Neural cell (in vitro differentiated cells): ENCODE measurements at regions not wholly inside any gene's neighbourhood (a gene's known extent, or its start where the extent isn't known, plus 50 kb on each side); places are given as distances from the start of the nearest gene placed in this dataset.
"Not testable (repeated sequence)": the region's sequence is repeated elsewhere in the genome, so short reads cannot be mapped to it uniquely, and the experiment has no call there.

Source experiments
- H2AFZ ChIP-seq: fragments of 200-600, 300-800 bp; sonication (generic), shearing (Covaris generic); 2 replicates; pipeline ENCODE4 v1.6.0; 2014; ENCODE audit warnings: low read depth, mild to moderate bottlenecking, antibody characterized with exemption, low read length, moderate library complexity
- H3F3A ChIP-seq: fragments of 200-600 bp; shearing (Covaris generic); 2 replicates; pipeline ENCODE4 v1.6.1; 2016; ENCODE audit warnings: mild to moderate bottlenecking, moderate library complexity, mixed read lengths, antibody characterized with exemption, low read length; ENCODE audit not compliant: insufficient read depth, poor library complexity, severe bottlenecking
- H3K27ac ChIP-seq: fragments of 200-600, 300-800 bp; sonication (generic), shearing (Covaris generic); 2 replicates; pipeline ENCODE4 v1.5.1; 2014; ENCODE audit warnings: mild to moderate bottlenecking, low read length, moderate library complexity
- H3K27me3 ChIP-seq: fragments of 300-800, 200-600 bp; sonication (generic), shearing (Covaris generic); 2 replicates; pipeline ENCODE4 v1.6.0; 2014; ENCODE audit warnings: mild to moderate bottlenecking, low read depth, low read length, moderate library complexity; ENCODE audit not compliant: insufficient read depth
- H3K36me3 ChIP-seq: fragments of 300-800, 200-600 bp; sonication (generic), shearing (Covaris generic); 2 replicates; pipeline ENCODE4 v1.5.1; 2014; ENCODE audit warnings: mild to moderate bottlenecking, antibody characterized with exemption, low read length, moderate library complexity; ENCODE audit not compliant: insufficient read depth
- H3K4me2 ChIP-seq: fragments of 300-800, 200-600 bp; sonication (generic), shearing (Covaris generic); 2 replicates; pipeline ENCODE4 v1.6.0; 2014; ENCODE audit warnings: mild to moderate bottlenecking, low read length
- H3K4me3 ChIP-seq: fragments of 300-800, 200-600 bp; sonication (generic), shearing (Covaris generic); 2 replicates; pipeline ENCODE4 v1.5.1; 2014; ENCODE audit warnings: mild to moderate bottlenecking, low read length, moderate library complexity
- H3K79me2 ChIP-seq: fragments of 200-600 bp; shearing (Covaris generic); replicated peaks from 2 replicates; pipeline ENCODE4 v1.6.0; 2014; ENCODE audit warnings: mild to moderate bottlenecking, low read length, moderate library complexity; ENCODE audit not compliant: insufficient read depth
- H3K9ac ChIP-seq: fragments of 300-800, 200-600 bp; sonication (generic), shearing (Covaris generic); 2 replicates; pipeline ENCODE4 v1.6.1; 2016; ENCODE audit warnings: mild to moderate bottlenecking, low read length, mixed read lengths
- H3K9me2 ChIP-seq: fragments of 200-600 bp; shearing (Covaris generic); 2 replicates; pipeline ENCODE4 v1.6.1; 2016; ENCODE audit warnings: mild to moderate bottlenecking, low read length, mixed read lengths; ENCODE audit not compliant: insufficient read depth
- H3K9me3 ChIP-seq: fragments of 200-600, 300-800 bp; sonication (generic), shearing (Covaris generic); 2 replicates; pipeline ENCODE4 v1.6.1; 2016; ENCODE audit warnings: mild to moderate bottlenecking, mixed run types, low read length, moderate library complexity, mixed read lengths
- H4K20me1 ChIP-seq: fragments of 200-600 bp; shearing (Covaris generic); 2 replicates; pipeline ENCODE4 v1.6.1; 2016; ENCODE audit warnings: mild to moderate bottlenecking, mixed run types; ENCODE audit not compliant: insufficient read depth
- CTCF ChIP-seq: fragments of 450-650 bp; IDR thresholded peaks from 2 replicates; pipeline ENCODE4 v1.5.1; 2014; ENCODE audit warnings: antibody characterized with exemption, mild to moderate bottlenecking, moderate library complexity; ENCODE audit not compliant: poor library complexity, severe bottlenecking

GRCh38 chr2:111470924-111471323 lies 350.2 kb downstream of the BCL2L11 start:
- not testable (repeated sequence) for H3K9me3 ChIP-seq, H3K4me2 ChIP-seq, H3K79me2 ChIP-seq, H3F3A ChIP-seq, H3K27me3 ChIP-seq, H3K36me3 ChIP-seq, H3K4me3 ChIP-seq, H3K9me2 ChIP-seq, H4K20me1 ChIP-seq, H3K27ac ChIP-seq, H3K9ac ChIP-seq, H2AFZ ChIP-seq

DNA sequence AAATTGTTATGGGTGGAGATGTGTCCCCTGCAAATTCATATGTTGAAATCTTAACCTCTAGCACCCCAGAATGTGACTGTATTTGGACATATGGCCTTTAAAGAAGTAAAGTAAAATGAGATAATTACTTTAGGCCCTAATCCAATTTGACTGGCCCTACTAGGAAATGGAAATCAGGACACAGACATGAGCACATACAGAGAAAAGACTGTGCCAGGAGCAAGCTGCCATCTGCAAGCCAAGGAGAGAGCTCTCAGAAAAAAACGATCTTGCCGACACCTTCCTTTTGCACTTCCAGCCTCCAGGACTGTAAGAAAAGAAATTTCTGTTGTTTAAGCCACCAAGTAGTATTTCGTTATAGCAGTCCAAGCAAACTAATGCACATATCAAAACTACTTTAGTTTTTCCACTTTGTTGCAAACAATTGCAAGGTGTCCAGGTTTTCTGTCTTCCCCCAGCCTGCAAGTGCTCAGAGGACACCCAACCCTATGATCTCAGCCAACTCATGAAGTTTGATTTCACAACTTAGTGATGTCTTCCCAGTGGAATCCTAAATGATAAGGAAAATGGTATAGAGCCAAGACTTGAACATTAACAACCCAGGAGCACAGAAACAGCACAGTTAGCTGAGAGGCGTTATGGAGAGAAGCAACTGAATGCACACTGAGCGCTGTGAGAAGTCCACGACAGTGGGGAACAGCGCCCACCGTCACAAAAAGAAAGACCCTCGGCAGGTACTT lies 351.2 kb downstream of the BCL2L11 start:
- H3K9me2 ChIP-seq, H3K79me2 ChIP-seq, H2AFZ ChIP-seq, H4K20me1 ChIP-seq, H3F3A ChIP-seq, H3K9ac ChIP-seq, H3K9me3 ChIP-seq, H3K36me3 ChIP-seq, H3K27me3 ChIP-seq, H3K27ac ChIP-seq, H3K4me2 ChIP-seq, H3K4me3 ChIP-seq: not testable (repeated sequence)

DNA sequence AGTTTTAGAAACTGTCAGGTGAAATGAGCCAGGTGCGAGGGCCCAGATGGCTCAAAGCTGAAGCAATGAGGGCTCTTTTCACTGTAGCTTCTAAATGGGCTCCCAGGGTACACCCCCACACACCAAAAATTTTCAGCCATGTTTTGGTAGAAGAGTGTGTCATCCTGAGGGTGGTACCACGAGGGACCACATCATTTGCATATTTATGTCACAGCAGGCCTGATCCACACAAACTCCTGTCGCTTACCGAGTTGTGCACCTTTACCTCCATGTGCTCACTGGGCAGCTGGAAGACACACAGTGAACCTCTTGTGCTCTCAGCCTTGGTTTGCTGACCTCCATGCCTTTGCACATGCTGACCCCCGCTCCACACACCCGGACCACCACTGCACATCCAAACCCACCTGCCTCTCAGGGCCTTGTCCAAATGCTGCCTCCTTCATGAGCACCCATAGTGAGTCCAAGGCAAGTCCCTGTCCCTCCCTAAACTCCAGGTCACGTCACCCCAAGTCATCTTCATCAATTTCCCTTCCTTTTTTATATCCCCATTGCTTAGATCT lies 352.2 kb downstream of the BCL2L11 start:
- not testable (repeated sequence) for H3K79me2 ChIP-seq

GRCh38 chr2:111473522-111473921 lies 352.8 kb downstream of the BCL2L11 start:
- not testable (repeated sequence) for H3K36me3 ChIP-seq, H3K4me2 ChIP-seq, H3K9me2 ChIP-seq, H3K9ac ChIP-seq, H3K27me3 ChIP-seq, H4K20me1 ChIP-seq, H3F3A ChIP-seq, H3K4me3 ChIP-seq, H3K79me2 ChIP-seq, H3K27ac ChIP-seq, H2AFZ ChIP-seq, H3K9me3 ChIP-seq
- TF ChIP-seq CTCF, result peak; percentile 38

More for the DNA sequence above, 352.2 kb downstream of the BCL2L11 start:
- not testable (repeated sequence) for H3K4me3 ChIP-seq, H3K27me3 ChIP-seq, H2AFZ ChIP-seq, H3K4me2 ChIP-seq, H3K9me2 ChIP-seq, H3F3A ChIP-seq, H4K20me1 ChIP-seq, H3K9ac ChIP-seq, H3K27ac ChIP-seq, H3K9me3 ChIP-seq, H3K36me3 ChIP-seq

DNA sequence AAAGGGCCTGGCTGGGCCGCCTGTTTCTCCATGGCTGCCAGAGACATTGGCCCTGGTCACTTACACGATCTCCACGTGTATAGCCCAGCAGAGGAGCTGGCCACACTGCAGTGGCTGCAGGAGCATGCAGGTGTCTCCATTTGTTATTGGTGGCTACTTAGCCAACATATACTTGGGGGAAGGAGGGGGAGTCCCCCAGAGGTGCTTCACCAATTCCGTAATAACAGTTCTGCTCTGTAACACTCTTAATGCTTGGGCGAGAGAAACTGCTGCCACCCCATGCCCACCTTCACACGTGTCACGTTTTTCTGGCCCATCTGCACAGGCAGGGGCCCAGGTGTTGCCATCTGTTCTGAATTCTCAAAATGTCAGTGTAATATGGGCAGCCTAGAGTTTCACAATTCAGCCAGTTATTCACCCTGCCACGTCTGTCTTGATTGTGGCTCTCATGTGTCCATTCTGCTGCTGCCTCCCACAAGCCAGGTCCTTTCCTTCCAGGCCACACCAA lies 353.5 kb downstream of the BCL2L11 start:
- H3K4me2 ChIP-seq, H3K36me3 ChIP-seq, H3K9ac ChIP-seq, H3K9me2 ChIP-seq, H3F3A ChIP-seq, H3K27me3 ChIP-seq, H2AFZ ChIP-seq, H3K4me3 ChIP-seq, H3K79me2 ChIP-seq, H4K20me1 ChIP-seq, H3K9me3 ChIP-seq, H3K27ac ChIP-seq: not testable (repeated sequence)

GRCh38 chr2:111478335-111478734 lies 357.6 kb downstream of the BCL2L11 start:
- H3K9me3 ChIP-seq, H3K27me3 ChIP-seq, H3K36me3 ChIP-seq, H3K4me2 ChIP-seq, H3K27ac ChIP-seq, H3F3A ChIP-seq, H3K9me2 ChIP-seq, H3K9ac ChIP-seq, H3K4me3 ChIP-seq, H4K20me1 ChIP-seq, H2AFZ ChIP-seq, H3K79me2 ChIP-seq: not testable (repeated sequence)

DNA sequence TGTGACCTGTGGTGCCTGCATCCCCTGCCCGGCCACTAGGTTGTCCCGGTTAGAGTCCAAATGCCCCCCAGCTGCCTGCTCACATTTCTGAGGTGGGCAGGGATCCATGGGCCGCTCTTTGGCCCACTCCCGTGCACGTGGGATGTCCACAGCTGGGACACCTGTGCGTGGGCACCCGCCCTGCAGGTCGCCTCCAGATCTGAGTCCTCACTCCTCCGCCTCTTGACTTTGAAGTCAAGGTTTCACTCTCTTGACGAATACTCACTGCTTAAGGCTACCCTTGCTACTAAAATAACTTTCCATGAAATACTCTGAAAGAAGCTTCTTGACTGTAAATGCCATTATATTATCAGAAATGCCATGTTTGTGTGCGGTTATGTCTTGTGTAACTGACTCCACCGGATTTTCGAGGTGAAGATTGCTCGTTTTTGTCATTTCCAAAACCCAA lies 358.2 kb downstream of the BCL2L11 start:
- not testable (repeated sequence) for H3K27me3 ChIP-seq, H3K36me3 ChIP-seq, H2AFZ ChIP-seq, H3F3A ChIP-seq, H3K4me2 ChIP-seq, H3K9me2 ChIP-seq, H3K79me2 ChIP-seq, H3K9me3 ChIP-seq, H3K9ac ChIP-seq, H3K4me3 ChIP-seq, H4K20me1 ChIP-seq, H3K27ac ChIP-seq
